ENCODE measurements at regions not wholly inside any gene's neighbourhood (a gene's known extent, or its start where the extent isn't known, plus 50 kb on each side); places are given as distances from the start of the nearest gene placed in this dataset.

- DNase-seq (ENCODE audit: extremely low spot score) = no peak
- TF ChIP-seq CTCF (IDR thresholded peaks at IDR 0.05; ENCODE audit: control extremely low read depth, extremely low read depth, low read depth, missing control alignments) = no peak
- POLR2A ChIA-PET = no interaction called here
- CTCF ChIA-PET = no interaction called here
Observed at GRCh38 chr1:195574511-195574910, 1033.7 kb downstream of the KCNT2 start.

- CTCF ChIA-PET = no interaction called here
- DNase-seq (ENCODE audit: extremely low spot score) = no peak
- no peak for TF ChIP-seq CTCF (IDR thresholded peaks at IDR 0.05; ENCODE audit: control extremely low read depth, extremely low read depth, low read depth, missing control alignments)
- POLR2A ChIA-PET = no interaction called here
Observed at GRCh38 chr1:195569934-195570333, 1038.3 kb downstream of the KCNT2 start.

- CTCF ChIA-PET = interaction anchor here (1.1 kb wide), 1 partner anchor 39 kb away, joined by 3 read pairs; no protein-coding TSS in a partner anchor
- no peak for DNase-seq (ENCODE audit: extremely low spot score)
- POLR2A ChIA-PET = no interaction called here
- no peak for TF ChIP-seq CTCF (IDR thresholded peaks at IDR 0.05; ENCODE audit: control extremely low read depth, extremely low read depth, low read depth, missing control alignments)
Observed at GRCh38 chr1:195568389-195568788, 1039.9 kb downstream of the KCNT2 start.

GRCh38 chr1:195562074-195562473, 1046.2 kb downstream of the KCNT2 start:
- ChIA-PET POLR2A (no interaction called here), CTCF (no interaction called here)

GRCh38 chr1:195550071-195550862, 1058.0 kb downstream of the KCNT2 start:
- no peak for TF ChIP-seq CTCF (IDR thresholded peaks at IDR 0.05; ENCODE audit: control extremely low read depth, extremely low read depth, low read depth, missing control alignments)
- no peak for DNase-seq (ENCODE audit: extremely low spot score)
- POLR2A ChIA-PET = no interaction called here
- CTCF ChIA-PET = interaction anchor here (0.6 to 1.6 kb wide), 2 partner anchors 8 to 16 kb away, joined by 3 read pairs; no protein-coding TSS in a partner anchor

More at GRCh38 chr1:195562074-195562473, 1046.2 kb downstream of the KCNT2 start:
- no peak for DNase-seq (ENCODE audit: extremely low spot score)
- no peak for TF ChIP-seq CTCF (IDR thresholded peaks at IDR 0.05; ENCODE audit: control extremely low read depth, extremely low read depth, low read depth, missing control alignments)

GRCh38 chr1:195530961-195531360, 1077.3 kb downstream of the KCNT2 start:
- ChIA-PET POLR2A (no interaction called here), CTCF (no interaction called here)
- no peak for TF ChIP-seq CTCF (IDR thresholded peaks at IDR 0.05; ENCODE audit: control extremely low read depth, extremely low read depth, low read depth, missing control alignments)
- no peak for DNase-seq (ENCODE audit: extremely low spot score)

Data from GM10248 (cell line).